Vagina (tissue), 2 donors: ENCODE measurements at regions not wholly inside any gene's neighbourhood (a gene's known extent, or its start where the extent isn't known, plus 50 kb on each side); places are given as distances from the start of the nearest gene placed in this dataset.

Source experiments
- POLR2A ChIP-seq, 2 donors: fragments of 450-650 bp; IDR thresholded peaks; one replicate each; pipeline ENCODE4 v1.6.1; 2017; ENCODE audit warnings: antibody characterized with exemption in 2 of 2, mild to moderate bottlenecking in 2 of 2, moderate library complexity in 2 of 2
- TF ChIP-seq, protein P1 (sequence below), 3 experiments: fragments of 450-650 bp in 2 of 3; fragments of 200-600 bp in 1 of 3; sonication (generic) in 1 of 3; IDR thresholded peaks; one replicate each; pipeline ENCODE4 v1.5.1; 2017 to 2019; ENCODE audit warnings: antibody characterized with exemption in 3 of 3, mild to moderate bottlenecking in 2 of 3, moderate library complexity in 2 of 3

DNA sequence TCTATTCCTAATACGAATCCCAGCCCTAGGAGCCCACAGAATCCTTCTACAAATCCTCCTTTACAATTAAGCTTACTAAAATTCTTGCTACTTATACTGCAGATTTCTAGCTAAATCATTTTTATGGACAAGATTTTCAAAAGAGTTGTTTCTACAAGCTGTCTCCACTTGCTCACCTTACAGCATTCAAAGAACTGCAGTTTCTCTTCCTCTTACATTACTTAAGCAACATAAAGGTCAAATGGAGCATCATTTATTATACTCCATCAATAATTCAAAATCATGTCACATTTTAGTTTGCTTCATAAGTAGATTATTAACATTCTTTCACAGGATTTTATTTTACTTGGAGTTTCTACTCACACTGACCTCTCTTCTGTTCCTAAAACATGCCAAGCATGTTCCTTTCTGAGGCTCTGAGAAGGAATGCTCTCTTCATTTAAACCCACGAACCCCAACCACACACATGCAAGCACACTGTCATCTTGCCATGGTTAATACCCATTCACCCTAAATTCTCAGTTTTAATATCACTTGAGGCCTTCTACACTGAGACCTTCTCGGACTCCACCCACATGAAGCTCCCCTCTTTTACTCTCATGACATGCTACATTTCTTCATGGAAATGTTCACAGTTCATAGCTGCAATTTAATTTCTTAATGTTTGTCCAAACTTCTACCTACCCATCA, 388.2 kb downstream of the TBC1D32 start:
- TF ChIP-seq, protein P1, sequence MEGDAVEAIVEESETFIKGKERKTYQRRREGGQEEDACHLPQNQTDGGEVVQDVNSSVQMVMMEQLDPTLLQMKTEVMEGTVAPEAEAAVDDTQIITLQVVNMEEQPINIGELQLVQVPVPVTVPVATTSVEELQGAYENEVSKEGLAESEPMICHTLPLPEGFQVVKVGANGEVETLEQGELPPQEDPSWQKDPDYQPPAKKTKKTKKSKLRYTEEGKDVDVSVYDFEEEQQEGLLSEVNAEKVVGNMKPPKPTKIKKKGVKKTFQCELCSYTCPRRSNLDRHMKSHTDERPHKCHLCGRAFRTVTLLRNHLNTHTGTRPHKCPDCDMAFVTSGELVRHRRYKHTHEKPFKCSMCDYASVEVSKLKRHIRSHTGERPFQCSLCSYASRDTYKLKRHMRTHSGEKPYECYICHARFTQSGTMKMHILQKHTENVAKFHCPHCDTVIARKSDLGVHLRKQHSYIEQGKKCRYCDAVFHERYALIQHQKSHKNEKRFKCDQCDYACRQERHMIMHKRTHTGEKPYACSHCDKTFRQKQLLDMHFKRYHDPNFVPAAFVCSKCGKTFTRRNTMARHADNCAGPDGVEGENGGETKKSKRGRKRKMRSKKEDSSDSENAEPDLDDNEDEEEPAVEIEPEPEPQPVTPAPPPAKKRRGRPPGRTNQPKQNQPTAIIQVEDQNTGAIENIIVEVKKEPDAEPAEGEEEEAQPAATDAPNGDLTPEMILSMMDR (IDR thresholded peaks at IDR 0.05), result no peak
- no peak for TF ChIP-seq POLR2A (IDR thresholded peaks at IDR 0.05)
